Retinal pigment epithelial cell (primary cell): ENCODE measurements at regions not wholly inside any gene's neighbourhood (a gene's known extent, or its start where the extent isn't known, plus 50 kb on each side); places are given as distances from the start of the nearest gene placed in this dataset.

Experiments
- DNase-seq: peaks from one replicate; pipeline ENCODE4 v3.0.0-alpha.2; 2010; ENCODE audit warnings: low read depth
- H3K4me3 ChIP-seq: 2 replicates; pipeline ENCODE4 v1.5.1; 2011; ENCODE audit warnings: mild to moderate bottlenecking, low read length, control low read depth, moderate library complexity
- CTCF ChIP-seq: conservative IDR thresholded peaks from 2 replicates; pipeline ENCODE4 v1.5.1; 2011; ENCODE audit warnings: low read depth, low read length, control low read depth, inconsistent platforms

GRCh38 chr2:234788841-234789240 is 163.0 kb upstream of the SH3BP4 start:
- no peak overlapping the region for H3K4me3 ChIP-seq
- TF ChIP-seq CTCF: no peak
- no peak for DNase-seq

- TF ChIP-seq CTCF: no peak
- no peak overlapping the region for H3K4me3 ChIP-seq
- DNase-seq: no peak
Observed at GRCh38 chr2:234788381-234788780, 163.4 kb upstream of the SH3BP4 start.

GRCh38 chr2:234787114-234787513 is 164.7 kb upstream of the SH3BP4 start:
- no peak overlapping the region for H3K4me3 ChIP-seq
- no peak for DNase-seq
- no peak for TF ChIP-seq CTCF

GRCh38 chr2:234773764-234774409 is 177.9 kb upstream of the SH3BP4 start:
- no peak overlapping the region for H3K4me3 ChIP-seq
- no peak for DNase-seq
- no peak for TF ChIP-seq CTCF

- TF ChIP-seq CTCF: no peak
- no peak overlapping the region for H3K4me3 ChIP-seq
- DNase-seq: no peak
Observed at GRCh38 chr2:234773129-234773528, 178.7 kb upstream of the SH3BP4 start.

- H3K4me3 ChIP-seq: no peak overlapping the region
- TF ChIP-seq CTCF: no peak
- no peak for DNase-seq
Observed at GRCh38 chr2:234772733-234773060, 179.1 kb upstream of the SH3BP4 start.

GRCh38 chr2:234771980-234772732 is 179.7 kb upstream of the SH3BP4 start:
- no peak for DNase-seq
- no peak overlapping the region for H3K4me3 ChIP-seq
- no peak for TF ChIP-seq CTCF
